AG09309 (cell line): ENCODE measurements at regions not wholly inside any gene's neighbourhood (a gene's known extent, or its start where the extent isn't known, plus 50 kb on each side); places are given as distances from the start of the nearest gene placed in this dataset.

Experiments used
- DNase-seq: peaks from one replicate; pipeline ENCODE4 v3.0.0-alpha.2; 2010; ENCODE audit warnings: low read depth
- H3K4me3 ChIP-seq: 2 replicates; pipeline ENCODE4 v1.5.1; 2011; ENCODE audit warnings: mild to moderate bottlenecking, low read depth, low read length, moderate library complexity; ENCODE audit not compliant: control insufficient read depth
- TF ChIP-seq, protein P1 (sequence below): IDR thresholded peaks from 2 replicates; pipeline ENCODE4 v1.5.1; 2011; ENCODE audit warnings: mild to moderate bottlenecking, low read depth, low read length, inconsistent platforms; ENCODE audit not compliant: insufficient read depth, control insufficient read depth; ENCODE audit errors: missing control alignments

GRCh38 chr6:85037221-85037620, 272.8 kb upstream of the TBX18 start:
- TF ChIP-seq, protein P1, sequence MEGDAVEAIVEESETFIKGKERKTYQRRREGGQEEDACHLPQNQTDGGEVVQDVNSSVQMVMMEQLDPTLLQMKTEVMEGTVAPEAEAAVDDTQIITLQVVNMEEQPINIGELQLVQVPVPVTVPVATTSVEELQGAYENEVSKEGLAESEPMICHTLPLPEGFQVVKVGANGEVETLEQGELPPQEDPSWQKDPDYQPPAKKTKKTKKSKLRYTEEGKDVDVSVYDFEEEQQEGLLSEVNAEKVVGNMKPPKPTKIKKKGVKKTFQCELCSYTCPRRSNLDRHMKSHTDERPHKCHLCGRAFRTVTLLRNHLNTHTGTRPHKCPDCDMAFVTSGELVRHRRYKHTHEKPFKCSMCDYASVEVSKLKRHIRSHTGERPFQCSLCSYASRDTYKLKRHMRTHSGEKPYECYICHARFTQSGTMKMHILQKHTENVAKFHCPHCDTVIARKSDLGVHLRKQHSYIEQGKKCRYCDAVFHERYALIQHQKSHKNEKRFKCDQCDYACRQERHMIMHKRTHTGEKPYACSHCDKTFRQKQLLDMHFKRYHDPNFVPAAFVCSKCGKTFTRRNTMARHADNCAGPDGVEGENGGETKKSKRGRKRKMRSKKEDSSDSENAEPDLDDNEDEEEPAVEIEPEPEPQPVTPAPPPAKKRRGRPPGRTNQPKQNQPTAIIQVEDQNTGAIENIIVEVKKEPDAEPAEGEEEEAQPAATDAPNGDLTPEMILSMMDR, result no peak
- DNase-seq, result no peak
- no peak overlapping the region for H3K4me3 ChIP-seq

DNA sequence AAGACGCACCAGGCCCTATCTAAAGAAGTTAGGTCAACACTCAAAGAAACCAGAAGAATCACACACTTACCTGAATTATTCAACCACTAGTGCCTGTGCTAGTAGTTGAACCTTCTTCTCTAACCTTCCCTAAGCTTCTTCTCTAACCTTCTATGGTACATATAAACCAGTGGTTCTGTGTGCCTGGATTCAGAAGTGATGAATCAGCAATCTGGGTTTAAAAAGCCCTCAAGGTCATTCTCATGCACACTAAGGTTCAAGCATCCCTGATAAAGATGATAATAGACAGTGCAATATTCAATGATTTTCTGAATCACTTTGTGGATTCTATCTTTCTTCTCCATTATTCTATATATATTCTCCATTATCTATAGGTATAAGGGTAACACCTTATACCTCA, 271.4 kb upstream of the TBX18 start:
- no peak overlapping the region for H3K4me3 ChIP-seq
- TF ChIP-seq, protein P1, result no peak
- DNase-seq, result no peak

DNA sequence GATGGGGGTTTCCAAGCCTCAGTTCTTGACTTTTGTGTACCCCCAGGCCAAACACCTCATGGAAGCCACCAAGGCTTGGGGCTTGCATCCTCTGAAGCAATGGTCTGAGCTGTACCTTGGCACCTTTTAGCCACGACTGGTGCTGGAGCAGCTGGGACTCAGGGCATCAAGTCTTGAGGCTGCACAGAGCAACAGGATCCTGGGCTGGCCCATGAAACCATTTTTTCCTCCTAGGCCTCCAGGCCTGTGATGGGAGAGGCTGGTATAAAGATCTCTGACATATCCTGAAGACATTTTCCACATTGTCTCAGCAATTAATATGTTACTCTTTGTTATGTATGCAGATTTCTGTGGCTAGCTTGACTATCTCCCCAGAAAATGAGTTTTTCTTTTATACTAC, 269.1 kb upstream of the TBX18 start:
- DNase-seq, result no peak
- H3K4me3 ChIP-seq, result no peak overlapping the region
- TF ChIP-seq, protein P1, result no peak

- no peak overlapping the region for H3K4me3 ChIP-seq
- TF ChIP-seq, protein P1, result no peak
- DNase-seq, result no peak
These were observed 261.6 kb upstream of the TBX18 start for GRCh38 chr6:85026021-85026420.

DNA sequence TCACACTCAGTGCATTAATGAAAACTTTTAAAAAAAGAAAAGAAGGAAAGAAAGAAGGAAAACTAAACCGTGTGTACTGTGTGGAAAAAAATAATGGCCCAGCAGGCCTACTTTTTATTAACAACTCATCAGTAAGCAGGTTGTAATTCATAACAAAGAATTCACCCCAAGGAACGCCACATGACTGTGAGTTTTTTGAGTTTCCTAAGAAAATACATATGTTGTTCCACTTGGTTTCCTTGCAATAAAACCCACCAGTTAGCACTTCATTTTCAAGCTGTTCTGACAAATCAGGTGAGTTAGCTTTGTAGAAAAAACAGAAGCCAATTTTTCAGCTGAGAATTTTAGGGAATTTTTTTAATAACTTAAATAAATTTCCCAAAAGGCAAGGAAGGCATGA, 259.3 kb upstream of the TBX18 start:
- no peak overlapping the region for H3K4me3 ChIP-seq
- TF ChIP-seq, protein P1, result no peak
- no peak for DNase-seq

- no peak overlapping the region for H3K4me3 ChIP-seq
- TF ChIP-seq, protein P1, result no peak
- no peak for DNase-seq
These were observed 253.0 kb upstream of the TBX18 start for GRCh38 chr6:85017352-85017751.

DNA sequence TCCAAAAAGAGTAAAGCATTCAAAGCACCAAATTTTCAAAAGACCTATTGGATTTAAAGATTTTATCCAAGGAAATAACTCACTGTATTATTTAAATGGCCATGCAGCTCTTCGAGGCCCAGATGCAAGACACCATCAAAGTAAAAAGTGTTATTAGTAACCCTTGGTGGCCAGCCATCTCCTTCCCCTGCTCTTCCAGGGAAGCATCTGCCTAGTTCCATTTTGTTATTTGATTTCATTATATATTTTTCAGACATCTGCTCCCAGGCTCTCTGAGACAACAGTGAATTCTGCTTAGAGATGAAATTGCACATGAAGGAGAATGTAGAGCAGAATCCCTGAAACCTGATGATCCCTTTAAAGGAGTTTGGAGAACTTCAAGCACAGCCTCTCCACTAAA, 252.3 kb upstream of the TBX18 start:
- DNase-seq, result no peak
- no peak overlapping the region for H3K4me3 ChIP-seq
- TF ChIP-seq, protein P1, result no peak
